NCI-H1694 treated with DMSO at 0.1 percent for 48 hours (cell line): ENCODE measurements at regions not wholly inside any gene's neighbourhood (a gene's known extent, or its start where the extent isn't known, plus 50 kb on each side); places are given as distances from the start of the nearest gene placed in this dataset.

Experiments
- DNase-seq: peaks from one replicate; lab custom pipeline; 2025; lab: John Stamatoyannopoulos, UW

DNA sequence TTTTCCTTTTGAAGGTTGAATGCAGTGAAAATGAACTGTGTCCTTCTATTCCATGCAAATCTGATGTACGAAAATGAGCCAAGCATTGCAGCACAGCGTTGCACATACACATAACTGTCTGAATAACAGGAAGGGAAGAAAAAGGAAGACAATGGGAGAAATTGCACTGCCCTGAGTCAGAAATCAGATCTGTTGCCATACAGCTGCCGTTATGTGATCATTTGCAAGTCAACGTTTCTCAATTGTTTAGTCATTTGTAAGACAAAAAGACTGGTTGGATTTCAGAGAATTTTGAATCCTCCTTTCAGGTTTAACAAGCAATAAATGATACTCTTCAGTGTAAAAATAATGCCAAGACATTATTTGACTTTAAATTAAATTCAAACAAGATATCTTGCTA lies 284.1 kb downstream of the DSEL start:
- DNase-seq = no peak

DNA sequence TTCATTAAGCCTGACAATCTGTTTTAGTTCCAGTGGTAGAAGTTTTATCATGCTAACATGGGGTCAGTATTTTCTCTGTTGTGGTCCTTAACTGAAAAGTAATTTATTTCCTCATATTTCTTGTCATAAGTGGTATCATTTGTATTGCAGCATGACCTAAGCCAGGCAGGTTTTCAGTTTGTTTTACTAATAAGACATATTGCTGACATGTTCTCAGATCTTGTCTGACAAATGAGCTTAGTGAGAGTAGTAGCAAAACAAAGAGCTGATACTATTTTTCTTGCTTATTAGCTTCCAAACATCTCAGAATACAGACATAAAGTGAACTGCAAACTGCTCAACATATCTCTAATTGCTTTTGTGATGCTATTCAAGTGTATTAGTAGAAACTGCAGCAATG lies 293.6 kb downstream of the DSEL start:
- no peak for DNase-seq

GRCh38 chr18:67219821-67220220 lies 296.7 kb downstream of the DSEL start:
- DNase-seq = no peak

GRCh38 chr18:67218556-67218955 lies 298.0 kb downstream of the DSEL start:
- no peak for DNase-seq

DNA sequence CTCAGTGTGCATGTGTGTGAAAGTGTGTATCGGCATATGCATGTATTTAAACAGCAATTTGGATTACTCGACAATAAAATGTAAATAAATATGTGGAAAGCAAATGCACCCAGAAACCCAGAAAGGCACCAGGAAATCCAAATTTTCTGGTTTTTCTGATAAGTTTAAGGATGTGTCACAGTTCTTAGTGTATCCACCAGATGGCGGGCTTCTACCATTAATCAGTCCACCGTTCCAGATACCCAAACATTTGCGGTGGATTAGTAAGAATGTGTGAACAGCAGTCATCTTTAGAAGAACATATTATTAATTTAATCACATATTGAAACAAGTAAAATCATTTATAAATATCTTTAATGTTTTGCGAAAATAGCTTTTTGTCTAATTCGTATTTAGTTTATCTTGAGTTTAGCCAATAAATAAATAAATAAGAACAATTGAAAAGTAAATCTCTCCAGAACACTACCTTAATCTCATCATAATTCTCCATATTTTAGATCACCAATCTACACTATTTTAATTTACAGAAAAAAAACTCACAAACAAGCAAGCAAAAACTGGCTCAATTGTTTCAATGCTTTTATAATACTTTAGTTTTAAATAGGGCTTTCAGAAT lies 298.9 kb downstream of the DSEL start:
- DNase-seq = peak; percentile 65

DNA sequence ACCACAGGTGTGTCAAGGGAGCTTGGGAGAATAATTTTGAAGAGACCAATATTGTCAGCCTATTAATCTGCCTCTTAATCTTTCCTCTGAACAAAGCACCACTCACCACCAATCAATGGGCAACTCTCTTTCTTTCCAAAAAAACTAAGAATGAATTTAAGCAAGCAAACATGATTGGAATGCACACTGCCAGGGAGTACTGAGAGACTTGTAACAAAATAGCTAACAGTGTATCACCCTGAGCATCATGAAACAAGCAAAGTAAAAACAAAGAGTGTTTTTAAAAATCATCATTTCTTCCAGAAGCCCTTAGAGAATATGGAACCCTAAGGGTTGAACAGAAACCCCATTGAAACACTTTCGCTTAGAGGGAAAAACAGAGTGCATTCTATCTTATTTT lies 299.7 kb downstream of the DSEL start:
- DNase-seq = no peak

DNA sequence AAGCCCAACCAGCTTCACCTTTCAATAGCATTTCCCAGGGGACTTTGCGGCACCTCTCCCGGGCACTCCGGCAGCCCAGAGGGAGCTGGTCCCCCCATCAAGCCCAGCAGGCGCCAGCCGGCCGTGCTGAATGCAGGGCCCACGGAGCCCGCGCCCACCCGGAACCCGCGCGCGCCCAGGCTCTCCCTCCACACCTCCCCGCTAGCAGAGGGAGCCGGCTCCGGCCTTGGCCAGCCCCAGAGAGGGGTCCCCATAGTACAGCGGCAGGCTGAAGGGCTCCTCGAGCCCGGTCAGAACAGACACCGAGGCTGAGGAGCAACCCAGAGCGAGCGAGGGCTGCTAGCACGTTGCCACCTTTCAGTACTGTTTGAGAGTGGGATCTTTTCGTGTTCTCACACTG lies 300.8 kb downstream of the DSEL start:
- no peak for DNase-seq

- no peak for DNase-seq
Measured at GRCh38 chr18:67211646-67212045, 304.9 kb downstream of the DSEL start.

DNA sequence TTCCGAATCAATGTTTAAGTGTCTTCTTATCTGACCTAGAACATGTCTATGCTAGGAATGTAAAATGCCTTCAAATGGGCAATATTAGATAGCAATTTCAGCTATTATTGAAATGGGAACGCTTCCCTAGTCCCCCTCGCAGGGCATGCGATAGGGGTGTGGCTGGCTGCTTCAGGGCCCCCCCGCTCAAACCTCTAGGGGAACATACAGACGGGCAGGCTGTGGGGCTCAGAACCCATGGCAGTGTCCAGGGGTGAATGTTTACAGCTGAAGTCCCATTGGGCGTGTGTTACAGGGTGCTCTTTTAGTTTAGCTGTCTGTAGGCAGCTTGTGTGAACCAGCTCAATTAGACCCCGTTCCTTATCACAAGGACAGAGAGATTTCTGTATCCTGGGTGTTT lies 315.9 kb downstream of the DSEL start:
- DNase-seq = no peak

GRCh38 chr18:67199993-67200617 lies 316.4 kb downstream of the DSEL start:
- peak; percentile 69 for DNase-seq

- no peak for DNase-seq
Measured at GRCh38 chr18:67194886-67195285, 321.6 kb downstream of the DSEL start.

DNA sequence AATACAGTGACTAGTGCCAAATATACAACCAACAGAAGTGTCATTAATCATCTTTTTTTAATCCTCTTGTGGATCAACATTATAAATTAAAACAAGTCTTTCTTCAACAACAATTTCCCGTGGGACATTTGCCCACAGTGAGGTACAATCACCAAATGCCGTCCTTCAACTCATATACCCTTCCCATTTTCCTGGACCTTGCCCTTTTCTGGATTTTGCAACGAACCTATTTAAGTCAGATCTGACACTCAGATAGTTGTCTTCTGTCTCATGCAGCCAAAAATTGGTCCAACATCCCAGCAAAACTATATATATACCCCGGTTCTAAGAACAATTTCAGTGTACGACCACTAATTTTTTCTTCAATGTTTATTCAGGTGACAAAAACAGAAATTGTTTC lies 324.0 kb downstream of the DSEL start:
- no peak for DNase-seq

GRCh38 chr18:67183398-67183797 lies 333.1 kb downstream of the DSEL start:
- DNase-seq = no peak

DNA sequence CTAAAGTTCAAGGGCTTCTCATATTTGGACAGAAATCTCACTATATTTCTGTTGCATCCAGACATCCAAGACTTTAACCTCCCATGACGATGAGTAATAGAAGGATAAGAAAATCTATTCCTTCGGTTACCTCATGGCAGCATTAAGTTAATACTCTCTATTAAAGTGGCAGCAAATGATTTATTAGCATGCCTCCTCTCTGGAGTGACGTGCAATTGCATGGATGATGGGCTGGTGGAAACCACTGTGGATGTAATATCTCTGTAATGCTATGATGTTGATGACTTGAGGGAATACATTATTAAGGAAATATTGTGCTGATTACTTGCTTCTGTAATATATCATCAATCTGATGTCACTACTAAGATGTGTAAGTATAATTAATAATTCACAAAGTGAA lies 336.8 kb downstream of the DSEL start:
- DNase-seq = no peak

DNA sequence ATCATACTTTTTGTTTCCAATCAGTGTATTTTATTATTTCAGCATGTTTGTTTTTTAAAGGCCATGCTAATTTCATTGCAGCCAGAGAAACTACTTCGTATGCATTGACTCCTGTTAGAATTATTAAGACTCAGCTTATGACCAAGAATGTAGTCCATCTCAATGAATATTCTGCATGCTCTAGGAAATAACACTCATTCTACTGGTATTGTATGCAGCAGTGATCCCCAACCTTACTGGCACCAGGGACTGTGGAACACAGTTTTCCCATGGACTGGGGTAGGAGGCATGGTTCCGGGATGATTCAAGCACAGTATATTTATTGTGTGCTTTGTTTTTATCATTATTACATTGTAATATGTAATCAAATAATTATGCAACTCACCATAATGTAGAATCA lies 356.9 kb downstream of the DSEL start:
- no peak for DNase-seq

DNA sequence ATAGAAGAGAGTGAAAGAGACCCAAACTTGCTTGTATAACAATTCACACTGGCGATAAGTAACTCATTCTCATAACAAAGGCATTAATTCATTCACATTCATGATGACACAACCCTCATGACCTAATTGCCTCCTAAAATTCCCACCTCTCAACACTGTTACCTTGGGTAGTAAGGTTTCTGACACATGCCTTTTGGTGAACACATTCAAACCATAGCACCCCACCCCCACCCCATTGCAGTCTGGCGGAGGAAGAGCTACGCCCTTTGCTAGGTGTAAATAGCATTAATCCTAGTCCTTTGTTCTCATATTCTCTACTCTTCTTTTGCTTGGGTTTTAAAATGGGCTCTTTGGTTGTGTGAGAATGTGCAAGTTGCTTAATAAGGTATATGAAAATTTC lies 361.5 kb downstream of the DSEL start:
- DNase-seq = no peak

GRCh38 chr18:67151366-67151765 lies 365.2 kb downstream of the DSEL start:
- DNase-seq = no peak

DNA sequence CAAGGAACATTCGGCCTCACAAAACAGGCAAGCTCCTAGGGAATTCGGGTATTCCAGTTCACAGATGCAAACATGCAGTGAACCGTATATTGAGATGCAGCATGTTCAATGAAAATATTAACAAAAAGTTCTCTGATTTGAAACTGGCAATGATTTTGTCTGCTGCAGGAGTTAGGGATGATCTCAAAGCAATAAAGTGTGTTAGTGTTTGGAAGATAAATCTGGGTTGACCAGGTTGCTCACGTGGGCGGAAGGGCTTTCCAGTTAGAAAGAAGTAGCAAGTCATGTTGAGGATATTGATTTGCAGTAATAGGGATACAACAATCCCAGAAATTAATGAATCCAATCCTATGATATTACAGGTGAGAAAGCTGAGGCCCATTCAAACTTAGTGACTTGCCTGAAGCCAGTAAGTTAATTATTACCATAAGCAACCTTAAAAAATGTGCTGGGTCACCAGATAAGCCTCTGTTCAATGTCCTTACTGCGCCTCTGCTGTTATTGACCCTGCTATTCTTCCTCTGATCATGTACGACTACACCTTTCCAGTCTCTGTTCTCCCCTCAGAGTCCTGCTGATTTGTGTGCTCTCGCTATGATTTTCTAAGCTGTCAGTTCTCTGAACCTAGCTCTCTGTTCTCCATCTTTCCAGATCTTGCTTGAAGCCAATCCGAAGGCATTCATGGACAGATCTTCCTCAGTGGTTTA lies 370.8 kb downstream of the DSEL start:
- no peak for DNase-seq

- DNase-seq = no peak
Measured at GRCh38 chr18:67144329-67144728, 372.2 kb downstream of the DSEL start.

GRCh38 chr18:67143028-67143427 lies 373.5 kb downstream of the DSEL start:
- no peak for DNase-seq

DNA sequence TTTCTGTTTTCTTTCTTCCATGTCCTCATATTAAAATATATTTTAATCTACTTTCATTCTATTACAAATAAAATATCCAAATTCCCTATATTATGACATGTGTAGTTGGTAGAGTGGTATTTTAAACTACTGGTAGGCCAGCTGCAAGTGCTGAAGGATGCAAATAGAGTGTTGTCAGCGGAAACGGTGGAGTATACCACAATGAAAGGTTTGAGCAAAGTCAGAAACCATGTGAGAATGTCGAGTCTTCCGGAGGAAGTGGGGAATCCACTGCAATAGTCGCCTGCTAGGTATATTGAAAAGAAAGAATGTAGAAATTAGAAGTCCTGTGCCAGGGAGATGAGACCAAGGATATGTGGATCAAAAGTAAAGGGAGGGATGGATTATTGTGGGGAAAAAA lies 373.9 kb downstream of the DSEL start:
- DNase-seq = no peak

- no peak for DNase-seq
Measured at GRCh38 chr18:67140495-67140894, 376.0 kb downstream of the DSEL start.

DNA sequence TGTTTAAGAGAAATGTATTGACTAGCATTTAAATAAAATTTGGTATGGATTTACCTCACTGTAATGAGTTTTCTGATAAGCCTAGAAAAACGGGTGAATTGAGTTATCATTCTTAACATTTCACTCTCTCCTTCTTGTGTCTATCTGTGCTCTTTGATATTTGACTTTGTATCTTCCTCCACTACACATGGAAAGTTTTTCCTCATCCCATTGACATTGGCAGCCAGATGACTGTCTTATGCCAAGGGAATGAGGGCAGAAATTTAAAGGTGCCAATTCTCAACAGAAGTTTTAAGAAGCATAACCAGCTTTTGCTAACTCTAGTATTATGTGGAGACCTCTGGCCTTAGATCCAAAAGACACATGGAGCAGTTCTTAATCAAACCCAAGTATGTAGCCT lies 376.6 kb downstream of the DSEL start:
- no peak for DNase-seq

DNA sequence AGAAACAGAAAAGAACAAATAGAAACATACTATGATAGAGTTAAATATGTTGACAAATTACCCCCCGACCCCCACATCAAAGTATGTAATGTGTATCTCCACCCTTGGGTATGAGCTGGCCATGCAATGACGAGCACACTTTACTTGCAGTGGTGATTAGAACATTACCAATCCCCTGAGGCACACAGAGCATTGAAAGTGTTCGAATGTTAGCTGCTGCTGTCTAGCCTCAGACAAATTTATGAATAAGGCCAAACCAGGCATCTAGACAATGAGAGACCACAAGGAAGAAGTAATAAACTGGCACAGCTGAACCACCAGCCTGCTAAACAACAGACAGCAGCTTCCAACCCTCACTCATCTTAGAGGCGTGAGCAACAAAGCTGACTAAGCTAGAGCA lies 380.5 kb downstream of the DSEL start:
- no peak for DNase-seq
